GM18508 (cell line): ENCODE measurements at regions not wholly inside any gene's neighbourhood (a gene's known extent, or its start where the extent isn't known, plus 50 kb on each side); places are given as distances from the start of the nearest gene placed in this dataset.

Experiments
- ATAC-seq: cut with Tn5 transposase; IDR thresholded peaks from one replicate; pipeline ENCODE4 v1.9.1; 2021; ENCODE audit warnings: moderate number of reproducible peaks; ENCODE audit not compliant: insufficient read depth, unreplicated experiment

DNA sequence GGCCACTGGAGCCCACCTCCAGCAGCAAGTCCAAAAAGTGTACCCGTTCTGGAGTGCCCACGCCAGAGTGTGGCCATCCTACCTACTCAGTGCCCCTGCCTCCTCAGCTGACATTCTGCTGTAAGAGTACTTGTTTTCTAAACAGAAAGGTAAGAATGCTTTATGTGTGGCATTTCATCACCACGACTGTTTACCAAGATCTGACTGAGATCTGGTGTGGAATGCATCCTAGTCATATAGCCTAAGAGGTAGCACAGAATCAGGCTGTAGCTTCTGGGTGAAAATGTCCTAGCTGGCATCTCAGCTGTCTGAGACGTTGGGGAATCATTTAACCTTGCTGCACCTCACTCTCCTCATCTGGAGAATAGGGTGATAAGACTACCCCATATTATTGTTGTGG is 638.7 kb upstream of the TENM3 start:
- ATAC-seq, result no peak

DNA sequence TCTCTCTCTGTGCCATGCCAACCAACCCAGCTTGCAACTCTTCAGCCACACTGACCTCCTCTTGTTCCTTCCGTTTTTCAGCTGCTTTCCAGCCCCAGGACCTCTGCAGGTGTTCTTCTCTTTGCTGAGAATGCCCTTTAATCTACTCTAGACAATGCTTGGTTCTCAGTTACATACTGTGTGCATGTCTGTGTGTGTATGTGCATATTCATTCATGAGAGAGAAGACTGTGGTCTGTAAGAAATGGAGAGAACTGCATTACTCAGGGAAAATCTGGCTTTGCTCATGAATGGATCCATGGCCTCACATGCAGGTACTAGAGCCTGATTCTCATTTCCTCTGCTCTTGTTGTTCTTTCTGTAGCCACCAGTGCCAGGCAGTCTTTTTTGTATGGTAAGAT is 636.9 kb upstream of the TENM3 start:
- no peak for ATAC-seq

DNA sequence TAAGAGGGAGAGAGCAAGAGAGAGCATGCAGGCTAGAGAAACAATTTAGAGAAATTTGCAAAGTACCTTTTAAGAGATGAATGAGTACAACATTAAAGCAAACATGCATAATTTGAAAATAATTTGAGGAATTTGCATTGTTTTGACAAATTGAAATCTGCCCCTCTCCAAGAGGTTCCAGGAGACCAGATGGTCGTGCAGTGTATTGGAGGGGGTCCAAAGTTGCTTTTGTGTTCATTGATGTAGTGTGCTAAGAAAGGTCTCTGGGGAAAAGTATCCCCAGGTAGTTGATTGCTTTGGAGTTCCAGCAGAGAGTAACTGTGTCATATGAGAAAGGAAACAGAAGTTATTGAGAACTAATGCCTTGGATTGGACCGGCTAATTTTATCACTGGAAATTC is 635.0 kb upstream of the TENM3 start:
- ATAC-seq, result no peak

DNA sequence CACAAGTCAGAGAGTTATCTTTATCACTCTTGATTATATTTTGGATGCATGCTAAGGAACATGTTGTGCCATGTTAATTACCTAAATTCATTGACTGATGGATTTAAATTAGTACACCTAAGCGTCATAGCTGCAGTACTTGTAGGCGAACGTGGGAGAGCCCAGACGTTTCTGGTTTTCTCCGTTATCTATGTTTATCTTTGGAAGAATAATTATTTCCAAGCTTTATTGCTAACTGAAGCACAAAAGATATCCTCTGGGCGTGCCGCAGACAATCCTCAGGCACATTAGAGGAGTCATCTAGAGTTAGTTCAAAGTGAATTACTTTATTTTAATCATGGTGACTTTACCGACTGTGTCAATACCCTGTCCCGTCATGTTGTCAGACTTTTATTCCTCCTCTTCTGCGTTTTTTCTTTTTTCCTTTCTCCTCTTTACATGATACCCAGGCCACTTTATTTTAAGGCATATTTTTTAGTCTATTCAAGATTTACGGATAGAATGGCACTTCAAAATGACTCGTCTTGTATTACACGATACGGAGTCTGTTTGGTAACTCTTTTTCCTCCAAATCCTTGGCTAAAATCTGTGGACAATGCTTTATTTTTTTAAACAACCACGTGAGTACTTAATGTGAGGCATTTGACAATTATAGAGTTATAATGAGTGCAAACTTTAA is 632.0 kb upstream of the TENM3 start:
- no peak for ATAC-seq

DNA sequence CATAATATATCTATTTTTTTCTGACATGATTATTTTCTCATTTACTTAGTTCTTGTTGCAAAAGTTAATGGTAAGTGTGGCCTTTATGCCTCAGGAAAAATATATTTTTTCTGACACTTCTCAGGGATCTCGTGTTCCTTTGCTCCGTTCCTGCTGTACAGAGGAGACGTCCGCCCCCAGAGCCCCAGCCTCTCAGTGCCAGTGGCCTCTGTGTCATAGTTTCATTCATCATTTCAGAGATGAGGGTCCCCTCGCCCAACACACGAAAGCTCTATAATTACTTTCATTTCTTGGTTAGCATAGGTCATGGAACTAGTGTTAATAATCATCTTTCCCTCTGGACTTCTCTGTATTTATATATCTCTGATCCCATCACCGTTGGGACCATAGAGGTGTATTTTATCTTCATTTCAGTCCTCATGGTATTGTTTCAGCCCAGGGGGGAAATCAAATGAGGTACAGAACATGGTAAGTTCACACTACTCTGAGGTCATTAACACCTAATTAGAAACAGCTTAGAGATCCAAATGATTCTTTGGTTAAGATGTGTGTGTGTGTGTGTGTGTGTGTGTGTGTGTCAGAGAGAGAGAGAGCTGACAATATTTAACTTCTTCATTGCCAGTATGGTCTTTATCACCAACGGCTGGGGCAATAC is 631.1 kb upstream of the TENM3 start:
- no peak for ATAC-seq

DNA sequence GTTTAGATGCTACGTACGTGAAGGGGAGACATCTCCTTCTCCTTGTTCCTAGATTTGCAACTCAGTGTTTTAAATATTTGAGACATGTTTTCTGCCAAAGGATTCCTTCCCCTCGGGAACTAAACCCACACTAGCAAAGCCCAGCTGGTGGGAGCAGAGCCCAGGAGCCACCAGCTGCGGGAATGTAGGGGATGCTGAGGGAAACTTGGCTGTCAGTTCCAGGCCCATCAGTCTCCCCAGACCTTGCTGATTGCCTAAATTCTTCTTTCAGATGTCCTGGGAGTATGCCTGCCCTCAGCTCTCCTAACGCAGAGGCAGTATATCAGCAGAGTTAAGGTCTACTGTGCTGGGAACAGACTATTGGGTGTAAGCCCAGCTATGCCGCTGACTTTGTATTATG is 630.0 kb upstream of the TENM3 start:
- ATAC-seq, result no peak

DNA sequence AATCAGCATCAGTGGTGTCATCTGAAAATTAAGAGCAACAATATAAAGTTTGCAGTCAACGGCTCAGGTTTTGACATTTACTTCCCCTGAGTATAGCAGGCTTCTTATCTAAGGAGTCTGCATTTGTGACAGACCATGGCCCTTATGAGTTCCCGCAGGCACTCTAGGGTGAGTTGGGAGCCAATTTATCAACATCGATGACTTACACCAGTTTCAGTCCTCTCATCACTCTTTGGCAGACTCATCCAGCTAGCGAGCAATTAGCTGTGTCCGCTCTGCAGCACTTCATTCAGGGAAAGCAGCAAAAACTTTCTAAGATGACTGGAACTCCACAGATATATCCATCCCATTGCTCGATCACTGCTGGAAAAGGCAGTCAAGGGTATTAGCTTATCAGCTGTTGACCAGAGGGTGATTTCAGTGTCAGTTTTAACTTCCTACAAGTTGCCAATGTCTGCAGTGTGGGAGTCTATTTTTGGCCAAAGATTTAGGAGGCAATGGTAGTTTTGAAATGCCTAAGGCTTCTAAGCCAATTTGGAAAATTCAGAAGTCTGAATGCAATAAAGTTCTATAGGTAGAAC is 625.1 kb upstream of the TENM3 start:
- no peak for ATAC-seq

DNA sequence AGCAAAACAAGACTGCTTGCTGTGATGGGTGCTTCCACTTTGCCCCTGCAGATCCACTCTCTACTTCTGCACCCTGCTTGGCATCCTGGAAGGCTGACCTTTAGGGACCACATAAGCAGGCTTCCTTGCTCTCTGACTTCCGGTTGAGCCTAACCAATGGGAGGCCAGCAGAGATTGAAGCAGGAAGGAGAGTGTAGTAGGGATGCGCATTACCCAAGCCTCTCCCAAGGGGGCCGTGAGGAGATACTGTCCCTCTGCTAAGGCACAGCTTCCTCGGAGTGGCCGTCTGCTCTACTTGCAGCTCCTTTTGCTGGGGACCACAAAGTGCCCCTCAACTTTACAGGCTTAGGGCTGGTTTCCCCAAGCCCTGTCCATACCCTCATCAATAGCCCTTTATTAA is 624.3 kb upstream of the TENM3 start:
- no peak for ATAC-seq

DNA sequence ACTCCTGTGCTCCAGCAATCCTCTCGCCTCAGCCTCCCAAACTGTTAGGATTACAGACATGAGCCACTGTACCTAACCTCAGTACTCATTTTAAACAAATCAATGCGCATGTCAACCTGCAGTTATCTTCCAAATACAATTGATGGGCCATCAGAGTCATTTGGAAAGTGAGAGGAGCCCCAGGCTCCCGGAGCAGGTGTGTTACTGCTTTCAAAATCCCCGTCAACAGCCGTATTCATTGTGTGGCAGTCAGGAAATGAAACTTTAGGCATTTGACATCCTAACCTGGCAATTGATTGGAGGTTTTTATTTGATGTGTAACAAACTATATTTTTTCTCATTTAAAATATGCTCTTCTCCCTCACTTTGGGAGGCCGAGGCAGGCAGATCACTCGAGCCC is 623.6 kb upstream of the TENM3 start:
- no peak for ATAC-seq

DNA sequence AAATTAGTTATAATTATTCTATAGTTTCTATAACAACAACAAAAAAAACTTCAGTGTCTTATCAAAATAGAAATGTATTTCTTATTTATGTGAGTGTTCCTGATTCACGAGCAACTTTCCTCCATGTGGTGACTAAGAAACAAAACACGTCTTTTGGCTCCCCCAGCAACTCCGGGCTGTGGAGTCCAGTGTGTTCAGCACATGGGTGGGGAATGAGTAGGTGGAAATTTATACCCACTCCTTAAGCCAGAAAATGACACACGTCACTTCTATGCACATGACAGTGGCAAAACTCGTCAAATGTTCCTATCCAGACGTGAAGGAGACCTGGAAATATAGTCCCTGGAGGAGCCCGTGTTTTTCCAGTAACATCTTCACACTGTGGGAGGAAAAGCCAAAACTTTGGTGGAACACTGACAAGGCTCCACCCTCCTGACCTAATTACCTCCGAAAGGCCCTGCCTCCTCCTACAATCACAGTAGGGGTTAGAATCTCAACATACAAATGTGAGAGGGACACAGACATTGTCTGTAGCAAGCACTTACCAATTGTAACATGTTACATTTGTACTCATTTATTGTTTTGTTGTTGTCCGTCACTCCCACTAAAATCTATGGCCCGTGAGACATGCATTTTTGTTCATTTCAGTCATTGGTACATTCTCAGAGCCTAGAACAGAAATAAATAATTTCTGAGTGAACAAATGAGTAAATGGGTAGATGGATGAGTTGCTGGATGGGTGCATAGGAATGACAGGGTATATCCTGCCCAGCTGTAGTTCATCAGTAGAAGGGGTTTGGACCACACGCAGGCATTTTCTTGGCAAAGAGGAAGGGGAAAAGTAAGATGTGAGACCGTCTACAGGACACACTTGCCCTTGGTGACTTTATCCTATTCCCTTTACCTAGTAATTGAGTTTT is 605.8 kb upstream of the TENM3 start:
- no peak for ATAC-seq

DNA sequence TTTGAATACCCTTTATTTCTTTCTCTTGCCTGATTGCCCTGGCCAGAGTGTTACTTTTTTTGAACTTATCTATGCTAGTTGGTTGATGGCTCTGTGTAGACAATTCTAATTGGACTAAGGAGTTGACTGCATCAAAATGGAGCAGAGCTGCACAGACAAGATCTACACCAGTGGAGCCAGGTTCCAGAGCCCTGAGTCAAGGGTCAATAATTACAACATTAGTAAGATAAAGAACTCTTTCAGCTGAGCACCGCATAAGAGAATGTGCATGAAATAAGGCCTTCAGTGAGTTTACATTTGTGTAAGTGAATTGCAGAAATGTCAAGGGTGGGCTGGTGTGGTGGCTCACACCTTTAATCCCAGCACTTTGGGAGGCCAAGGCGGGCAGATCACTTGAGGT is 599.7 kb upstream of the TENM3 start:
- ATAC-seq, result no peak

DNA sequence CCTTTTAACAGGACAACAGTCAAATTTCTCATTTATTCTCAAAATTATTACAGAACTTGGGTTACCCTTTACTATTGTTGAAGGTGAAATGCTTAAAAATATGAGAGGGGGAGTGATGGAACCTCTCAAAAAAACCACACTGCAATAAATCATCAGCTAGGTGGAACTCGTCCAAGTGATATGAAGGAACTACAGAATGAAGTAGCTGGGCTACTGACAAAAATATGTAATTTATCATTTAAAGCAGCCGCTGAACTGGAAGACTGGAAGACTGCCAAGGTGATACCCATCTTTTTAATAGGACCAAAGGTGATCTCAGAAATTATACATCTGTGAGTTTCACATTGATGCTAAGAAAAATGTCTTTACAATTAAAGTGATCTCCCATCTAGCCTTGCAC is 597.7 kb upstream of the TENM3 start:
- no peak for ATAC-seq

DNA sequence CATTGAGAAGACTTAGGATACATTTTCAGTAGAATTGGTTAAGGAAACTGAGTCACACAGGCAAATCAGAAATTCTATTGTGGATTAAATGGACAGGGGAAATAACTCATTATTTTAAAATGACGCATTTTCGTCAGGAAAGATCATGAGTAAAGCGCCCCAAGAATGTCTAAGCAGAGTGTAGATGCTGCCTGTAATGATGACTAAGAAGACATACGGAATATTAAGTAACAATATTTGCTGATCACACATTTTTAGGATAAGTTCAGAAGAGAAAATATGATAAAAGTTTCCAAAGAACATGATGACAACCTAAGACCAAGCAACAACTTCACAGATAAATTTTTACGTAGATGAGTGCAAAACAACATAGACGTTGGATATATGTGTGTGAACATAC is 596.3 kb upstream of the TENM3 start:
- ATAC-seq, result no peak

DNA sequence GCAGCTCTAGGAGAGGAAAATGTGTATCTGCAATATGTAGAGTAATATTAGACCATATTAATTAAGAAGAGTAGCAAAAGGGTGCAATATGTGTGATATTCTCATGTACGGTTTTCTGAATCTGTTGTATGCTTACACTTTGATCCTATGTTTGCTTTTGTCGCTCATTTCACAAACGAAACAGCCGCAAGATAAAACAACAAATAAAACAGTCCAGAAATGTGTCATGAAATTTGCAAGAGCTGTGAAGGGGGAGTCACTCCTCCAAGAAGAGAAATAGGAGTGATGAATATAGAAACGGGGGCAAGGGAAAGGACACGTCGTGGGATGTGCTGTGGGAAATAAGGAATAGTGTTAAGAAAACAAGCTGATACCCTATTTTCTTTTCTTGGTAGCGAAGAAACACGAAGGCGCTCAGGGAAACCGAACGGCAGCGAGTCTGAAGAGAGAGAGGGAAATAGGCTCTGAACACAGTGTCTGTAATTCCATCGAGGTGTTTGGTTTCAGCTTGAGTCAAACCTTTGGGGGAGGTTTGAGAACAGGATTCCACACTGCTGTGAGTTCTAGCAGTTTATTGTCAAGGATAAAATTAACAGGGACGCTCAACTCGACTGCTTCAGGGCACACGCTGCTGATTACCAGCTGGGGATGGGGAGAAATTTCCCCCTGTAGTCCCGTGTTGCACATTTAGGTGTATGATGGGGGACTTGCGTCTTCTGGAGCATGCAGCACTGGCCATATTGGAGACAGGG is 595.6 kb upstream of the TENM3 start:
- no peak for ATAC-seq

DNA sequence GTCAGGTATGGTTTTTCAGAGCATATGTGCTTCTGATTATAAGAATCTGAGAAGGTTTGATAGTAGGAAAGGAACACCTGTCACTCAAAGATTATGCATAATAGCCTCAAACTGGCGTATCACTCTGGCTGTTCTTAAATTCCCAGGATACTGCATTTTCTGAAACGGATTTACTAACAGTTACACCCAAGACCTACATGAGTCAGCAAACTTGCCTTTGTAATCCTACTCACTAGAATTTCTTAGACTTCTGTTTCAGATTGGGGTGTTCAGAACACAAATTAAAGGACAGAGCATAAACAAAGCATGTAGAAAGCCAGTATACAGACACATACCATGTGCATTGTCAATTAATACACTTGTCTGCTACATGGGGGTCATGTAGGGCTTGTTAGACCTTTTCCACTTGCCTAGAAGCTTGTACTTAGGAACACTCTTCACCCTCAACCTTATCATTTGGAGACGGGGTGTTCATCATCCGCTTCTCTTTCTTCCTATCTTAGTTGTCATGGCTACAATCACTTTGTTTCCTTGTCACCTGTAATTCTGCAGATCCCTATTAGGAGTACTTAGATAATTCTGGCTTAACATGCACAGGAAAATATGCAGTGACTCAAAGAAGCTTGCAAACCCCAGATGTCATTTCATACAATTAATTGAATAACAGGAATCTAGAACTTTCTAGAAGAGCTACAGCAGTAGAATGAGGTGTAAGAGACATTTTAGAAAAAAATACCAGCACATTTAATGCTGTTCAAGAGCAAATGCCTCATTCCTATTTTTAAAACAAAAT is 593.0 kb upstream of the TENM3 start:
- ATAC-seq, result no peak

DNA sequence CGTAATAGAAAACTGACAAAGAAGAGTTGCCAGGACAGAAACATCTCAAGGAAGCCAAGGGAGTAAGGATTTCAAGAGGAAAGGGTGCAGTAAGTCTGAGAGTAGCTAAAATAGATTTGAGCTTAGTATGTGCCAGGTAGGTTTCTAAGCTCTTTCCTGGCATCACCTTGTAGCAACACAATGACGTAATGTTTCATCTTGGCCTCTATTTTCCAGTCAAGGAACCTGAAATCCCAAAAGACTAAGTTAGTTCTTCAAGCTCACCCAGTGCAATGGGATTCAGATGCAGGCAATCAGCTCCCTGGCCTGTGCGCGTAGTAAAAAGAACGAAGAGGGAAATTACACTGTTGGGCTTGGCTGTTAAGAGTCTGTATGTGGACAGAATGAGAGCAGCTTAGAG is 586.5 kb upstream of the TENM3 start:
- no peak for ATAC-seq

DNA sequence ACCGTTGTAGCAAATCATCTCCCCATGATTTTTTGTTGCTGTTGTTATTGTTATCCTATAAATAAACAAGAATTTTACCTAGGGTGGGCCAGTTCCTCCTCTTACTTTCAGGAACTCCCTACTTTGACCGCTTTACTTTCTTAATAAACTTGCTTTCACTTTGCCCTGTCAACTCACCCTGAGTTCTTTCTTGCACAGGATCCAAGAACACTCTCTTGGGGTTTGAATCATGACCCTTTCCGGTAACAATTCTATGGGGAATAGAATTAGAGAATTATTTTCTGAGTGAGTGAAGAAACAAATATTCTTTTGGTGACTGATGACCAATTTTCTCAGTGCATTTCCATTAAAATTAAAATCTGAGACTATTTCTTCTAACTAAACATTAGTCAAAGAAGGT is 584.0 kb upstream of the TENM3 start:
- ATAC-seq, result no peak

DNA sequence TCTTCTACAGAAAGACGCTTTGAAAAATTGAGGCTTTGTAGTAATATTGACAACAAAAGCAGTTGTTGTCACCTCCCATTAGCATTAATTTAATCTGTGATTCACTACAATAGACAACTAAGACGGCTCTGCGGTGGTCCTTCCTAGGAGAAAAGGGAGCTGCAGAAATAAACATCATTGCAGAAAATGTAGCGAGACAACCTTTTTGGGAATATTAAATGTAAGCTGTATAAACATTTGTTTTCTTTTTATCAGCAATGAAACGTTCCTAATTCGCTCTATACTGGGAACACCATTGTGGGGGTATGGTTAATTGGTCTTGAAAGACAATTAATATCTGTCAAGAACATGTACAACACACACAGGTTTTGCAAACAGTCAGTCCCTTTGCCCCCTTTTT is 583.3 kb upstream of the TENM3 start:
- ATAC-seq, result no peak

DNA sequence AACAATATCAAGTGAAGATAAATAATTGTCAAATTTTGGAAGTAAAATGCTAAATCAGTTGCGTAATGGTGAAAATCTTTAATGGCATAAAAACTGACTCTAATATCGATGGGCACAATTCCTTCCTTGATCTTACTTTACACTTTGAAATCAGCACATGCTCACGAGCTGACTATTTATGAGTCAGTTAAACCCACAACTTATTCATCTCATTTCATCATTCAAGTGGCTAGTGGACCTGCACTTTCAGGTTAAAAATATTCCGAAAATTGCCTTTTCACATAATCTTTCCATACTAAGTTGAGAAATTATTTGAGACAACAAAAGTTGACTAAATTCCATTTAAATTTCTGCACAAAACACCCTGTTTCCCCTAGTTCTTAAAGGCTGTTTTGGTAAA is 582.1 kb upstream of the TENM3 start:
- no peak for ATAC-seq

DNA sequence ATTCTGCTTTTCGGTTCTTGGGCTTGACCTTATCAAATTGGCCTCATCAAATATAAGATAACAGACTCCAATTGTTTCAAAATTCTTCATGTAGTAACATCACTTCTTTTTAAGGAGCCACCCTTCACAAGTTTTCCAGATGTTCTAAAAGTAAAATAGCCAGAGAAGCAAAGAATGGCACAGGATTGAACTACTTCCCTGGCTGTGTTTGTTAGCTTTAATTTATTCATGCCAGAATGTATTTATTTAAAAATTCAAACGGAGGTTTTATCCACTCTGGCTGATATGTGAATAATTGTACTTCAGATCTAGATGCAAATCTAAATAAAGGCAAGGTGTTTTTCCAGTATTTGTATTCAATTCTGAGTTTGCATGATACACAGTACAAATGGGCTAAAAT is 581.3 kb upstream of the TENM3 start:
- no peak for ATAC-seq
